Erythroblast (primary cell): ENCODE measurements at regions not wholly inside any gene's neighbourhood (a gene's known extent, or its start where the extent isn't known, plus 50 kb on each side); places are given as distances from the start of the nearest gene placed in this dataset.

Source experiments
- GATA1 ChIP-seq: IDR thresholded peaks from 2 replicates; pipeline ENCODE4 v1.6.1; 2011; ENCODE audit warnings: low read depth, mild to moderate bottlenecking, control low read depth, low read length, moderate library complexity
- POLR2A ChIP-seq: IDR thresholded peaks from 2 replicates; pipeline ENCODE4 v1.6.1; 2011; ENCODE audit warnings: mild to moderate bottlenecking, low read length

GRCh38 chr6:27078734-27079357 lies 168.7 kb upstream of the PRSS16 start:
- TF ChIP-seq POLR2A (no peak), GATA1 (no peak)
